ENCODE measurements at regions not wholly inside any gene's neighbourhood (a gene's known extent, or its start where the extent isn't known, plus 50 kb on each side); places are given as distances from the start of the nearest gene placed in this dataset.

DNA sequence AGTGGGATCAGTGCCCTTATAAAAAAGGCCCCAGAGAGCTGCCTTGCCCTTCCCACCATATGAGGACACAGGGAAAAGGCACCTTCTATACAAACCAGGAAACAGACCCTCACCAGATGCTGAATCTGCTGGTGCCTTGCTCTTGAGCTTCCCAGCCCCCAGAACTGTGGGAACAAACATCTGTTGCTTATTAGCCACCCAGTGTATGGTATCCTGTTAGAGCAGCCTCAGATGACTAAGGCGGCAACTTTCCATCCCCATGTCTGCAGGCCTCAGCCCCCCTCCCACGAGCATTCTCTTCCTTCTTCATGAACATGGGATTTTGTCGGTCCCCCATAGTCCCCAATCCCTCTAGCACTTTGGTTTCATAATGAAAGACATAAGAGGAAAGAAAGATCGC is 202.5 kb upstream of the GAS1 start:
- CTCF ChIA-PET, result no interaction called here
- POLR2A ChIA-PET, result no interaction called here
- Histone ChIP-seq H3K4me3 (replicated peaks in 1 of 2; ENCODE audit: low read depth in 1 of 2, low read length in 2 of 2) (no peak overlapping the region), H4K20me1 (ENCODE audit: insufficient read depth) (no peaks in the 10 kb centered on the region), H3K36me3 (ENCODE audit: control insufficient read depth in 1 of 2, insufficient read depth in 2 of 2, low read length in 2 of 2) (no peaks in the 10 kb centered on the region), H3K27ac (ENCODE audit: low read depth, low read length) (no peak overlapping the region), H3K4me2 (ENCODE audit: low read length) (no peak overlapping the region), H3K9ac (ENCODE audit: low read length) (no peak overlapping the region), H2AFZ (ENCODE audit: low read depth, low read length, poor library complexity, severe bottlenecking) (no peak overlapping the region), H3K79me2 (ENCODE audit: insufficient read depth, low read length) (no peaks in the 10 kb centered on the region), H3K27me3 (ENCODE audit: insufficient read depth, low read length) (peaks cover 64% of the 10 kb centered on the region), H3K9me2 (ENCODE audit: insufficient read depth) (no peaks in the 10 kb centered on the region), H3K9me3 (ENCODE audit: control insufficient read depth in 1 of 2, insufficient read depth in 1 of 2, low read depth in 1 of 2, low read length in 2 of 2) (no peaks in the 10 kb centered on the region), H3K4me1 (ENCODE audit: control insufficient read depth in 1 of 2, insufficient read depth in 2 of 2, low read length in 2 of 2) (no peaks in the 10 kb centered on the region)
- ATAC-seq (no peak), DNase-seq (ENCODE audit: low read depth, low spot score) (no peak)
- TF ChIP-seq RAD21 (IDR thresholded peaks at IDR 0.05; ENCODE audit: low read depth) (no peak), SRF (IDR thresholded peaks at IDR 0.05; ENCODE audit: low read depth) (no peak), ZFX (IDR thresholded peaks at IDR 0.05) (no peak), POLR2A (IDR thresholded peaks at IDR 0.05; ENCODE audit: borderline replicate concordance, extremely low read depth, insufficient read depth, insufficient read length) (no peak), YY1 (IDR thresholded peaks at IDR 0.05; ENCODE audit: extremely low read depth, insufficient replicate concordance, low read depth, low read length) (no peak), CEBPB (IDR thresholded peaks at IDR 0.05; ENCODE audit: low read depth) (no peak), EZH2 (IDR thresholded peaks at IDR 0.05) (no peak), CBX3 (IDR thresholded peaks at IDR 0.05; ENCODE audit: low read depth) (no peak), SIN3A (IDR thresholded peaks at IDR 0.05; ENCODE audit: low read depth) (no peak), JUND (IDR thresholded peaks at IDR 0.05) (no peak), FOSL1 (IDR thresholded peaks at IDR 0.05; ENCODE audit: low read depth) (no peak)
- TF ChIP-seq, protein P1, sequence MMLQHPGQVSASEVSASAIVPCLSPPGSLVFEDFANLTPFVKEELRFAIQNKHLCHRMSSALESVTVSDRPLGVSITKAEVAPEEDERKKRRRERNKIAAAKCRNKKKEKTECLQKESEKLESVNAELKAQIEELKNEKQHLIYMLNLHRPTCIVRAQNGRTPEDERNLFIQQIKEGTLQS (IDR thresholded peaks at IDR 0.05), result no peak
- intact Hi-C loops (cut with micrococcal nuclease), result no loop called here
- RAD21 ChIA-PET (ENCODE audit: low non-redundant PET in 1 of 2, low total read pairs in 2 of 2, uncharacterized antibody in 2 of 2, unreplicated experiment in 2 of 2), result no interaction called here
- BruUV-seq (replicated peaks), result no TSS peak

DNA sequence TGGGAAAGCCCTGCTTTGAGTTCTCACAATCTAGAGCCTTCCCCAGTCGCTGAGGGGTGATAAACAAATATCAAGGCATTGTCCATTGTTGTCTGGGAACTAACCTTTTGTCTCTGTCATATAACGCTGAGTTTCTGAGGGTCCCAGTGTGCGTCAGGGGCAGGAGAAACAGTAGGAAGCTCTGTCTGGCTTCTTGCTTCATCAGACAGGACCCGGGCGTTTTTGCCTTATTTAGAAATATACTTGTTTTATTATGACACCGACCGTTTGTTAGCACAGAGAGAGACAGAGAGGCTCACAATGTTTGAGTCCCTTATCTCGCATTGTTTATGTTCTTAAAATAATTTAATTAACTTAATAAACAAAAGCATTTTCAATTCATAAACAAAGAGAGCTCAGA is 204.9 kb upstream of the GAS1 start:
- no peak overlapping the region for H2AFZ ChIP-seq (ENCODE audit: low read depth, low read length, poor library complexity, severe bottlenecking)
- intact Hi-C loops (cut with micrococcal nuclease), result no loop called here
- H3K9me2 ChIP-seq (ENCODE audit: insufficient read depth), result no peaks in the 10 kb centered on the region
- TF ChIP-seq SP1 (IDR thresholded peaks at IDR 0.05; ENCODE audit: low read depth) (no peak), EZH2phosphoT487 (IDR thresholded peaks at IDR 0.05; ENCODE audit: borderline replicate concordance) (no peak), FOSL1 (IDR thresholded peaks at IDR 0.05; ENCODE audit: low read depth) (no peak), CBX3 (IDR thresholded peaks at IDR 0.05; ENCODE audit: low read depth) (no peak), SIN3A (IDR thresholded peaks at IDR 0.05; ENCODE audit: low read depth) (no peak), ZNF274 (IDR thresholded peaks at IDR 0.05; ENCODE audit: low read depth, low read length) (no peak)
- TF ChIP-seq, protein P1 (IDR thresholded peaks at IDR 0.05), result no peak
- TF ChIP-seq, protein P2, sequence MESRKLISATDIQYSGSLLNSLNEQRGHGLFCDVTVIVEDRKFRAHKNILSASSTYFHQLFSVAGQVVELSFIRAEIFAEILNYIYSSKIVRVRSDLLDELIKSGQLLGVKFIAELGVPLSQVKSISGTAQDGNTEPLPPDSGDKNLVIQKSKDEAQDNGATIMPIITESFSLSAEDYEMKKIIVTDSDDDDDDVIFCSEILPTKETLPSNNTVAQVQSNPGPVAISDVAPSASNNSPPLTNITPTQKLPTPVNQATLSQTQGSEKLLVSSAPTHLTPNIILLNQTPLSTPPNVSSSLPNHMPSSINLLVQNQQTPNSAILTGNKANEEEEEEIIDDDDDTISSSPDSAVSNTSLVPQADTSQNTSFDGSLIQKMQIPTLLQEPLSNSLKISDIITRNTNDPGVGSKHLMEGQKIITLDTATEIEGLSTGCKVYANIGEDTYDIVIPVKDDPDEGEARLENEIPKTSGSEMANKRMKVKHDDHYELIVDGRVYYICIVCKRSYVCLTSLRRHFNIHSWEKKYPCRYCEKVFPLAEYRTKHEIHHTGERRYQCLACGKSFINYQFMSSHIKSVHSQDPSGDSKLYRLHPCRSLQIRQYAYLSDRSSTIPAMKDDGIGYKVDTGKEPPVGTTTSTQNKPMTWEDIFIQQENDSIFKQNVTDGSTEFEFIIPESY (IDR thresholded peaks at IDR 0.05; ENCODE audit: extremely low read depth, insufficient replicate concordance, low read length), result no peak
- H3K79me2 ChIP-seq (ENCODE audit: insufficient read depth, low read length), result no peaks in the 10 kb centered on the region
- H4K20me1 ChIP-seq (ENCODE audit: insufficient read depth), result no peaks in the 10 kb centered on the region
- ATAC-seq (no peak), DNase-seq (ENCODE audit: low read depth, low spot score) (no peak)
- ChIA-PET CTCF (no interaction called here), POLR2A (no interaction called here), RAD21 (ENCODE audit: low non-redundant PET in 1 of 2, low total read pairs in 2 of 2, uncharacterized antibody in 2 of 2, unreplicated experiment in 2 of 2) (no interaction called here)
- H3K27me3 ChIP-seq (ENCODE audit: insufficient read depth, low read length), result peaks cover 44% of the 10 kb centered on the region; the same call in 1 of the 2 replicates
- no peaks in the 10 kb centered on the region for H3K4me1 ChIP-seq (ENCODE audit: control insufficient read depth in 1 of 2, insufficient read depth in 2 of 2, low read length in 2 of 2)
- H3K9ac ChIP-seq (ENCODE audit: low read length), result no peak overlapping the region
- no peak overlapping the region for H3K4me3 ChIP-seq (replicated peaks in 1 of 2; ENCODE audit: low read depth in 1 of 2, low read length in 2 of 2)
- H3K4me2 ChIP-seq (ENCODE audit: low read length), result no peak overlapping the region
- H3K27ac ChIP-seq (ENCODE audit: low read depth, low read length), result no peak overlapping the region
- no TSS peak for BruUV-seq (replicated peaks)
- no peaks in the 10 kb centered on the region for H3K36me3 ChIP-seq (ENCODE audit: control insufficient read depth in 1 of 2, insufficient read depth in 2 of 2, low read length in 2 of 2)
- no peaks in the 10 kb centered on the region for H3K9me3 ChIP-seq (ENCODE audit: control insufficient read depth in 1 of 2, insufficient read depth in 1 of 2, low read depth in 1 of 2, low read length in 2 of 2)

Data from HCT116 (cell line).